ENCODE measurements at regions not wholly inside any gene's neighbourhood (a gene's known extent, or its start where the extent isn't known, plus 50 kb on each side); places are given as distances from the start of the nearest gene placed in this dataset.
A peak's percentile ranks its signal among the peaks of the same experiment; 100 is the strongest.

DNA sequence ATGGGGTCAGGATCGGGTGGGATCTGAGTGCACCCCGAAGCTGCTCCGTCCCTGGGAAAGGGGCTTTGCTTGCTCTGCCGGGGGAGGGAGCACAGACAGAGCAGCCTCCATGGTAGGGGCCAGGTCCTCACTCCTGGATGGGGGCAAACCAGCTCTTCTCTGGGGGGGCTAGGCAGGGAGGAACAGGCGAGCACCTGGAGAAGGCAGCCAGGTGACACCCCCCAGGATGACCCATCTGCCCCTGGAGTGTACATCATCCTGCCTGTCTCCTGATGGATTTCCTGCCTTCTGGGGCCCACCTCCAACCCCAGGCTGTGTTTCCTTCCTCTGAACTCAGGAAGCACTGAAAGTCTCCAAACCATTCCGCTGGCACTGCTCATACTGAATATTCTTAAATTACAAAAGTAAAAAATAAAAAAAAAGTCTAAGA lies 248.0 kb downstream of the RHOU start:
- peaks cover 0 to 4% (median 0%) of the 10 kb centered on the region in 7 donors for H3K4me1 Mint-ChIP-seq

GRCh38 chr1:228983661-228984060 lies 248.4 kb downstream of the RHOU start:
- Histone ChIP-seq H3K4me3 (ENCODE audit: low read length) (no peak overlapping the region), H3K27me3 (ENCODE audit: control insufficient read depth in 2 of 2, insufficient read depth in 2 of 2, low read length in 2 of 2) (no peaks in the 10 kb centered on the region), H3K27ac (ENCODE audit: low read depth, low read length) (no peak overlapping the region), H3K4me1 (ENCODE audit: control insufficient read depth in 2 of 2, insufficient read depth in 2 of 2, low read length in 2 of 2) (no peaks in the 10 kb centered on the region), H3K36me3 (ENCODE audit: control insufficient read depth in 2 of 3, insufficient read depth in 3 of 3, low read length in 3 of 3) (no peaks in the 10 kb centered on the region), H3K9me3 (ENCODE audit: control insufficient read depth in 2 of 3, low read length in 3 of 3) (no peaks in the 10 kb centered on the region)
- peaks cover 0 to 5% (median 0%) of the 10 kb centered on the region in 7 donors for H3K4me1 Mint-ChIP-seq
- ATAC-seq: no peak
- ChIA-PET POLR2A (no interaction called here), CTCF (no interaction called here)
- intact Hi-C loops (cut with micrococcal nuclease): no loop called here
- H3K27me3 Mint-ChIP-seq: no peaks in the 10 kb centered on the region
- no peak overlapping the region for H3K4me3 Mint-ChIP-seq
- no peak overlapping the region for H3K27ac Mint-ChIP-seq
- no peak for DNase-seq
- no peaks in the 10 kb centered on the region for H3K36me3 Mint-ChIP-seq
- peaks cover 0 to 2% (median 0%) of the 10 kb centered on the region in 11 donors for H3K9me3 Mint-ChIP-seq

More for the DNA sequence above, 248.0 kb downstream of the RHOU start:
- no peak for ATAC-seq
- Mint-ChIP-seq H3K9me3 (peaks cover 0 to 2% (median 0%) of the 10 kb centered on the region in 11 donors), H3K36me3 (no peaks in the 10 kb centered on the region), H3K4me3 (no peak overlapping the region), H3K27ac (no peak overlapping the region), H3K27me3 (no peaks in the 10 kb centered on the region)
- POLR2A ChIA-PET: no interaction called here
- no peak overlapping the region for H3K27ac ChIP-seq (ENCODE audit: low read depth, low read length)
- no peaks in the 10 kb centered on the region for H3K9me3 ChIP-seq (ENCODE audit: control insufficient read depth in 2 of 3, low read length in 3 of 3)
- H3K36me3 ChIP-seq (ENCODE audit: control insufficient read depth in 2 of 3, insufficient read depth in 3 of 3, low read length in 3 of 3): no peaks in the 10 kb centered on the region
- intact Hi-C loops (cut with micrococcal nuclease): no loop called here
- H3K4me1 ChIP-seq (ENCODE audit: control insufficient read depth in 2 of 2, insufficient read depth in 2 of 2, low read length in 2 of 2): no peaks in the 10 kb centered on the region
- no peaks in the 10 kb centered on the region for H3K27me3 ChIP-seq (ENCODE audit: control insufficient read depth in 2 of 2, insufficient read depth in 2 of 2, low read length in 2 of 2)
- no peak for DNase-seq
- CTCF ChIA-PET: no interaction called here
- no peak overlapping the region for H3K4me3 ChIP-seq (ENCODE audit: low read length)

DNA sequence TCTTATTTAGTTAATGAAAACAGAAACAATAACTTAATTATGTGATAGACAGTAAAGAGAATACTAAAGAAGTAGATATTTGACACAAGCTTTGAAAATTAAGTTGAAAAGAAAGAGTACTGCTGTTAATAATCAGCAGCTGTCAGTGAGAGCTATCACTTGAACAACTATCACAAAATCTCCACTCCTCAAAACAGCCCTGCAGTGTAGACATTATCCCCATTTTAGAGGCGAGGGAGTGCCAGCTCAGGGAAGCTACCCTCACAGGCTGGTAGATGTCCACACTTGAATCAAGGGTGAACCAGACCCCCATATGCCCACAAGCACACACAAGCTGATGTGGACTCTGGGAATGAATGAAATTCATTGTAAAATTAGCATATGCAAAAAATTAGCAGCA lies 248.8 kb downstream of the RHOU start:
- H3K36me3 Mint-ChIP-seq: no peaks in the 10 kb centered on the region
- CTCF ChIA-PET: no interaction called here
- ATAC-seq: no peak
- DNase-seq: no peak
- H3K4me1 Mint-ChIP-seq: peaks cover 0 to 9% (median 4%) of the 10 kb centered on the region in 7 donors
- intact Hi-C loops (cut with micrococcal nuclease): no loop called here
- H3K4me3 Mint-ChIP-seq: no peak overlapping the region
- peaks cover 0 to 2% (median 0%) of the 10 kb centered on the region in 11 donors for H3K9me3 Mint-ChIP-seq
- POLR2A ChIA-PET: no interaction called here
- Histone ChIP-seq H3K9me3 (ENCODE audit: control insufficient read depth in 2 of 3, low read length in 3 of 3) (no peaks in the 10 kb centered on the region), H3K4me1 (ENCODE audit: control insufficient read depth in 2 of 2, insufficient read depth in 2 of 2, low read length in 2 of 2) (no peaks in the 10 kb centered on the region), H3K4me3 (ENCODE audit: low read length) (no peak overlapping the region), H3K27ac (ENCODE audit: low read depth, low read length) (no peak overlapping the region), H3K27me3 (ENCODE audit: control insufficient read depth in 2 of 2, insufficient read depth in 2 of 2, low read length in 2 of 2) (no peaks in the 10 kb centered on the region), H3K36me3 (ENCODE audit: control insufficient read depth in 2 of 3, insufficient read depth in 3 of 3, low read length in 3 of 3) (no peaks in the 10 kb centered on the region)
- H3K27me3 Mint-ChIP-seq: no peaks in the 10 kb centered on the region
- no peak overlapping the region for H3K27ac Mint-ChIP-seq

- Mint-ChIP-seq H3K9me3 (peaks cover 0 to 2% (median 0%) of the 10 kb centered on the region in 11 donors), H3K27ac (peak overlapping the region in 1 of 9 donors; percentile 51), H3K4me1 (peaks cover 0 to 12% (median 7%) of the 10 kb centered on the region in 7 donors), H3K4me3 (no peak overlapping the region), H3K27me3 (no peaks in the 10 kb centered on the region), H3K36me3 (no peaks in the 10 kb centered on the region)
- Histone ChIP-seq H3K4me1 (ENCODE audit: control insufficient read depth in 2 of 2, insufficient read depth in 2 of 2, low read length in 2 of 2) (no peaks in the 10 kb centered on the region), H3K9me3 (ENCODE audit: control insufficient read depth in 2 of 3, low read length in 3 of 3) (no peaks in the 10 kb centered on the region), H3K27me3 (ENCODE audit: control insufficient read depth in 2 of 2, insufficient read depth in 2 of 2, low read length in 2 of 2) (no peaks in the 10 kb centered on the region), H3K27ac (ENCODE audit: low read depth, low read length) (no peak overlapping the region), H3K36me3 (ENCODE audit: control insufficient read depth in 2 of 3, insufficient read depth in 3 of 3, low read length in 3 of 3) (no peaks in the 10 kb centered on the region), H3K4me3 (ENCODE audit: low read length) (no peak overlapping the region)
- POLR2A ChIA-PET: no interaction called here
- DNase-seq (no peak), ATAC-seq (no peak)
- CTCF ChIA-PET: no interaction called here
- intact Hi-C loops (cut with micrococcal nuclease): no loop called here
Observed at GRCh38 chr1:228984646-228985631, 249.7 kb downstream of the RHOU start.

- ChIA-PET POLR2A (no interaction called here), CTCF (no interaction called here)
- H3K36me3 Mint-ChIP-seq: no peaks in the 10 kb centered on the region
- no peak for DNase-seq
- no peaks in the 10 kb centered on the region for H3K27me3 ChIP-seq (ENCODE audit: control insufficient read depth in 2 of 2, insufficient read depth in 2 of 2, low read length in 2 of 2)
- no peaks in the 10 kb centered on the region for H3K27me3 Mint-ChIP-seq
- peaks cover 0 to 3% of the 10 kb centered on the region in 2 donors for H3K4me1 ChIP-seq (ENCODE audit: control insufficient read depth in 2 of 2, insufficient read depth in 2 of 2, low read length in 2 of 2)
- no peak overlapping the region for H3K4me3 Mint-ChIP-seq
- peaks cover 4 to 19% (median 8%) of the 10 kb centered on the region in 7 donors for H3K4me1 Mint-ChIP-seq
- no peaks in the 10 kb centered on the region for H3K36me3 ChIP-seq (ENCODE audit: control insufficient read depth in 2 of 3, insufficient read depth in 3 of 3, low read length in 3 of 3)
- intact Hi-C loops (cut with micrococcal nuclease): no loop called here
- no peaks in the 10 kb centered on the region for H3K9me3 ChIP-seq (ENCODE audit: control insufficient read depth in 2 of 3, low read length in 3 of 3)
- H3K27ac Mint-ChIP-seq: no peak overlapping the region
- no peak overlapping the region for H3K4me3 ChIP-seq (ENCODE audit: low read length)
- no peak overlapping the region for H3K27ac ChIP-seq (ENCODE audit: low read depth, low read length)
- no peak for ATAC-seq
- peaks cover 0 to 2% (median 0%) of the 10 kb centered on the region in 11 donors for H3K9me3 Mint-ChIP-seq
Observed at GRCh38 chr1:228985661-228986060, 250.4 kb downstream of the RHOU start.

DNA sequence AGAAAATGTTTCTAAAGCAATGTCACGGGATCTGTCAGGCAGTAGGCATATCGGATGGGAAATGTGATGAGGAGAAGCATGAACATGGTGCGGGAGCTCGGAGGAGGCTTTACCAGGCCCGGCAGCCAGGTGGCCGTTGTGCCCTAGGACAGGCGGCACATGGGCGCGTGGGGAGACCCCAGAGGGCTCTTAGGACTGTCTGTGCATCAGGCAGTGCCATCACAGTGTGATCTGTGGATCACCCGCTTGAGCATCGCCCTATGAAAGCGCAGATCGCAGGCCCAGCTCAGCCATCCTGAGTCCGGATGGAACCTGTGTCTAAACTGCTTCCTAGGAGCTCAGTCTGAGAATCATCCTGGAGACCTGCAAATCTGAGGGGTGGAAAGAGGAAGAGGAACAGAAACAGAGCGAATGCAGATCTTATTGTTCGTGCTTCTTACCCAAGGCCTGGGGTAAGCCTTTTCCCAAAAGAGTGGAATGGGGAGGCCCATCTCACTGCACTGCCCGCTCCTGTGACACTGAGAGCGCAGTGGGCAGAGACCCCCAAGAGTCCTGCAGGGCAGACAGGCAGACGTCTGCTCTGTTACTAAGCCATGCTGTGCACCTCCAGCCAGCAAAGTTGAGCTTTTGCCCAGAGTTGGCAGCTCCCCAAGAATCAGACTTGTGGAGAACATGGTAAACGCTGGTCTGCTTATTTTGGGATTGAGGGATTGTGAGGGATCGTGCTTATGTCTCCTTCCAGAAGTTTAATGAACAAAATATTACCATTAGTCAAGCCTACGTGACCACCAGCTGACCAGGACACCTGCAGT lies 251.0 kb downstream of the RHOU start:
- Histone ChIP-seq H3K9me3 (ENCODE audit: control insufficient read depth in 2 of 3, low read length in 3 of 3) (no peaks in the 10 kb centered on the region), H3K27ac (ENCODE audit: low read depth, low read length) (no peak overlapping the region), H3K27me3 (ENCODE audit: control insufficient read depth in 2 of 2, insufficient read depth in 2 of 2, low read length in 2 of 2) (no peaks in the 10 kb centered on the region), H3K36me3 (ENCODE audit: control insufficient read depth in 2 of 3, insufficient read depth in 3 of 3, low read length in 3 of 3) (no peaks in the 10 kb centered on the region), H3K4me1 (ENCODE audit: control insufficient read depth in 2 of 2, insufficient read depth in 2 of 2, low read length in 2 of 2) (peaks cover 0 to 3% of the 10 kb centered on the region in 2 donors), H3K4me3 (ENCODE audit: low read length) (no peak overlapping the region)
- intact Hi-C loops (cut with micrococcal nuclease): no loop called here
- ATAC-seq (no peak), DNase-seq (no peak)
- Mint-ChIP-seq H3K27ac (no peak overlapping the region), H3K4me3 (no peak overlapping the region), H3K36me3 (no peaks in the 10 kb centered on the region), H3K27me3 (no peaks in the 10 kb centered on the region), H3K9me3 (peaks cover 0 to 2% (median 0%) of the 10 kb centered on the region in 11 donors), H3K4me1 (peaks cover 5 to 24% (median 9%) of the 10 kb centered on the region in 7 donors)
- CTCF ChIA-PET: no interaction called here
- POLR2A ChIA-PET: no interaction called here

Data from naive thymus-derived CD4-positive, alpha-beta T cell (primary cell).